ENCODE measurements at regions not wholly inside any gene's neighbourhood (a gene's known extent, or its start where the extent isn't known, plus 50 kb on each side); places are given as distances from the start of the nearest gene placed in this dataset.

- TF ChIP-seq POLR2A (IDR thresholded peaks at IDR 0.05) (no peak), CTCF (IDR thresholded peaks at IDR 0.05) (no peak)
- 87 to 89% methylated on average over 5 of the region's 5 CpGs for WGBS, 2 donors
- no peak overlapping the region for H3K4me3 ChIP-seq (ENCODE audit: low read depth, poor library complexity, severe bottlenecking)
- intact Hi-C loops (cut with DNase I; ENCODE audit: low total_unique reads), result no loop called here
- DNase-seq (ENCODE audit: low spot score in 2 of 2), result no peak
Measured at GRCh38 chr9:79377339-79377855, 194.4 kb upstream of the TLE4 start.

GRCh38 chr9:79378107-79378506 lies 193.7 kb upstream of the TLE4 start:
- DNase-seq (ENCODE audit: low spot score in 2 of 2), result no peak
- intact Hi-C loops (cut with DNase I; ENCODE audit: low total_unique reads), result no loop called here
- H3K4me3 ChIP-seq (ENCODE audit: low read depth, poor library complexity, severe bottlenecking), result no peak overlapping the region
- TF ChIP-seq CTCF (IDR thresholded peaks at IDR 0.05), result no peak
- TF ChIP-seq POLR2A (IDR thresholded peaks at IDR 0.05), result no peak
- WGBS, 2 donors, result 83 to 85% methylated on average over 2 of the region's 2 CpGs

GRCh38 chr9:79382044-79382443 lies 189.7 kb upstream of the TLE4 start:
- DNase-seq (ENCODE audit: low spot score in 2 of 2), result no peak
- intact Hi-C loops (cut with DNase I; ENCODE audit: low total_unique reads), result no loop called here
- no peak overlapping the region for H3K4me3 ChIP-seq (ENCODE audit: low read depth, poor library complexity, severe bottlenecking)
- TF ChIP-seq CTCF (IDR thresholded peaks at IDR 0.05) (no peak), POLR2A (IDR thresholded peaks at IDR 0.05) (no peak)

GRCh38 chr9:79382458-79382857 lies 189.3 kb upstream of the TLE4 start:
- intact Hi-C loops (cut with DNase I; ENCODE audit: low total_unique reads), result no loop called here
- TF ChIP-seq CTCF (IDR thresholded peaks at IDR 0.05) (no peak), POLR2A (IDR thresholded peaks at IDR 0.05) (no peak)
- no peak overlapping the region for H3K4me3 ChIP-seq (ENCODE audit: low read depth, poor library complexity, severe bottlenecking)
- DNase-seq (ENCODE audit: low spot score in 2 of 2), result no peak
- WGBS, 2 donors, result 23 to 26% methylated on average over 2 of the region's 2 CpGs

- DNase-seq (ENCODE audit: low spot score in 2 of 2), result no peak
- no peak overlapping the region for H3K4me3 ChIP-seq (ENCODE audit: low read depth, poor library complexity, severe bottlenecking)
- TF ChIP-seq CTCF (IDR thresholded peaks at IDR 0.05) (no peak), POLR2A (IDR thresholded peaks at IDR 0.05) (no peak)
- intact Hi-C loops (cut with DNase I; ENCODE audit: low total_unique reads), result no loop called here
Measured at GRCh38 chr9:79383096-79383495, 188.7 kb upstream of the TLE4 start.

GRCh38 chr9:79384091-79384490 lies 187.7 kb upstream of the TLE4 start:
- intact Hi-C loops (cut with DNase I; ENCODE audit: low total_unique reads), result no loop called here
- H3K4me3 ChIP-seq (ENCODE audit: low read depth, poor library complexity, severe bottlenecking), result no peak overlapping the region
- TF ChIP-seq POLR2A (IDR thresholded peaks at IDR 0.05) (no peak), CTCF (IDR thresholded peaks at IDR 0.05) (no peak)
- 91 to 93% methylated on average over 5 of the region's 5 CpGs for WGBS, 2 donors
- no peak for DNase-seq (ENCODE audit: low spot score in 2 of 2)
